Activated CD4-positive, alpha-beta T cell treated with anti-CD3 and anti-CD28 coated beads, Interleukin-2, amount 10 ng/mL, durations not matched to agents 7 days and 5 days (primary cell): ENCODE measurements at regions not wholly inside any gene's neighbourhood (a gene's known extent, or its start where the extent isn't known, plus 50 kb on each side); places are given as distances from the start of the nearest gene placed in this dataset.

ENCODE experiments used
- CTCF ChIA-PET: fragments of 350-600 bp; sonication (Branson Sonifier 250); formaldehyde crosslinking; loops from one replicate; lab custom pipeline; 2021; ENCODE audit warnings: antibody characterized with exemption; lab: Charles Lee
- POLR2A ChIA-PET: fragments of 350-600 bp; sonication (Branson Sonifier 250); formaldehyde crosslinking; loops from one replicate; lab custom pipeline; 2021; ENCODE audit warnings: antibody characterized with exemption; lab: Charles Lee
- DNase-seq: peaks from one replicate; pipeline ENCODE4 v3.0.0-alpha.2; 2020
- H3K27ac Mint-ChIP-seq: one replicate; pipeline ENCODE4 v1.8.0; 2021; ENCODE audit warnings: mild to moderate bottlenecking, moderate library complexity, mixed read lengths
- H3K27me3 Mint-ChIP-seq: one replicate; pipeline ENCODE4 v1.8.0; 2021; ENCODE audit warnings: mixed read lengths
- H3K36me3 Mint-ChIP-seq: one replicate; pipeline ENCODE4 v1.8.0; 2021; ENCODE audit warnings: low read depth, mixed read lengths
- H3K4me1 Mint-ChIP-seq: one replicate; pipeline ENCODE4 v1.8.0; 2021; ENCODE audit warnings: mixed read lengths
- H3K4me3 Mint-ChIP-seq: one replicate; pipeline ENCODE4 v1.8.0; 2021; ENCODE audit warnings: mild to moderate bottlenecking, moderate library complexity, mixed read lengths
- H3K9me3 Mint-ChIP-seq: one replicate; pipeline ENCODE4 v1.8.0; 2021; ENCODE audit warnings: mixed read lengths

- no peak overlapping the region for H3K27ac Mint-ChIP-seq
- no peaks in the 10 kb centered on the region for H3K36me3 Mint-ChIP-seq
- ChIA-PET POLR2A (no interaction called here), CTCF (no interaction called here)
- H3K4me1 Mint-ChIP-seq = no peaks in the 10 kb centered on the region
- no peak for DNase-seq
- H3K27me3 Mint-ChIP-seq = no peaks in the 10 kb centered on the region
- H3K9me3 Mint-ChIP-seq = no peaks in the 10 kb centered on the region
- no peak overlapping the region for H3K4me3 Mint-ChIP-seq
Observed at GRCh38 chr6:145420599-145420998, 314.7 kb downstream of the EPM2A start.

DNA sequence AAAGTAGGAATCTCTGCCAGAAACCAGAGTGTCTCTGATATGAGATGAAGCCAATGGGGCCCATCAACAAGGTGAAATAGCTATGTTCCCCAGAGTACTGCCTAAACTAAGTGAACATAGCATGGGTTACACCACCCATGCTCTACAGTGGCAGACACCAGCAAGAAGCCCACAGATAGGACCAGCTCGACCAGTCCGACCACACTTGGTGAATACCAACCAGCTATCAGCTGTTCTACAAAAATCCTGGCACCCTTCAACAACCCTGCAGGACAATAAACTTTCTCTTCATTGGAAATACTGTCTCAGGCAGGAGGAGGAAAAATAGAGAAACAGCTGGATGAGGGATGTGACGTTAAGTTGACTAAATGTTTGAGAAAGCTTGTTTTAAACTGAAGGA is 311.4 kb downstream of the EPM2A start:
- ChIA-PET POLR2A (no interaction called here), CTCF (no interaction called here)
- DNase-seq = no peak
- Mint-ChIP-seq H3K4me1 (no peaks in the 10 kb centered on the region), H3K36me3 (no peaks in the 10 kb centered on the region), H3K27ac (no peak overlapping the region), H3K4me3 (no peak overlapping the region), H3K27me3 (no peaks in the 10 kb centered on the region), H3K9me3 (no peaks in the 10 kb centered on the region)

DNA sequence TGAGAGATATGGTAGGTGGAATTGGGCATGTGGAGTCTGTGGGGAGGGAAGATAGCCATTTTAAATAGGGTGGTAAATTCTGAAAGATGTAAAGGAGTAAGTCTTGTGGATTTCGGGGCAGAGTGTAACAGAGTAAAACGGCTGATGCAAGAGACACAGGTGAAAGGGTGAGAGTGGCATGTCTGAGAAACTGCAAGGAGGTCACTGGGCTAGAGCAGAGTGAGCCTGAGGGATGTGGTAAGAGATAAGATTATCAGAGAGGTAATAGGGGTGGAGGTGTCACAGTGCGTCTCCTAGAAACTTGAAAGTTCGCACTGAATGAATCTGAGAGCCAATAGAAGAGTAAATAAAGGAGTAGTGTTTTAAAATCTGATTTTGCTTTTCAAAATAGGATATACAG is 308.1 kb downstream of the EPM2A start:
- Mint-ChIP-seq H3K4me1 (no peaks in the 10 kb centered on the region), H3K36me3 (no peaks in the 10 kb centered on the region), H3K27me3 (no peaks in the 10 kb centered on the region), H3K9me3 (no peaks in the 10 kb centered on the region), H3K27ac (no peak overlapping the region), H3K4me3 (no peak overlapping the region)
- POLR2A ChIA-PET = no interaction called here
- DNase-seq = no peak
- CTCF ChIA-PET = no interaction called here

DNA sequence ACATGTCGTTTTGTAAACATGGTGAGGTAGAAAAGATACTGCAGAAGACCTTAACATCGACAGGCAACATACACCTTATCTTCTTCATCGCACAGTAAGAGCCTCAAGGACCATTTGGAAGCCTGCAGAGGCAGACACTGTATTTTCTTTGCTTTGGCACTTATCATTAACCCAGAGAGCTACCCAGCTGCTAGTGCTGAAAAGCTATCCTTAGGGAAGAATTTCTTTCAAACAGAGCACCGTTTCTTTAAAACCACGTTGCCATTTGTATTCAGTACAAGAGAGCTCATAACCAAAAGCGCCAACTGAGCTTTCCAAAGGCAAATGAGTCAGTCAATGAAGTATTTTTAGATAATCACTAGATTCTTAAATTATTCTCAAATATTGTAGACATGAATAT is 306.6 kb downstream of the EPM2A start:
- H3K27ac Mint-ChIP-seq = no peak overlapping the region
- DNase-seq = no peak
- ChIA-PET POLR2A (no interaction called here), CTCF (no interaction called here)
- no peak overlapping the region for H3K4me3 Mint-ChIP-seq
- no peaks in the 10 kb centered on the region for H3K36me3 Mint-ChIP-seq
- no peaks in the 10 kb centered on the region for H3K4me1 Mint-ChIP-seq
- no peaks in the 10 kb centered on the region for H3K9me3 Mint-ChIP-seq
- no peaks in the 10 kb centered on the region for H3K27me3 Mint-ChIP-seq

DNA sequence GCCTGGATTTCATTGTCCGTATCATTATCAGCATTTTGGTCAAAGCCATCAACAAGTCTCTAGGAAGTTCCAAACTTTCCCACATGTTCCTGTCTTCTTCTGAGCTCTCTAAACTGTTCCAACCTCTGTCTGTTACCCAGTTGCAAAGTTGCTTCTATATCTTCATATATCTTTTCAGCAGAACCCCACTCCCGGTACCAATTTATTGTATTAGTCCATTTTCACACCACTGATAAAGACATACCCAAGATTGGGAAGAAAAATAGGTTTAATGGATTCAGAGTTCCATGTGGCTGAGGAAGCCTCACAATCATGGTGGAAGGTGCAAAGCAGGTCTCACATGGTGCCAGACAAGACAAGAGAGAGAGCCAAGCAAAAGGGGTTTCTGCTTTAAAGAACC is 293.2 kb downstream of the EPM2A start:
- Mint-ChIP-seq H3K4me1 (no peaks in the 10 kb centered on the region), H3K9me3 (peaks cover 31% of the 10 kb centered on the region), H3K27me3 (no peaks in the 10 kb centered on the region), H3K36me3 (no peaks in the 10 kb centered on the region), H3K27ac (no peak overlapping the region), H3K4me3 (no peak overlapping the region)
- CTCF ChIA-PET = no interaction called here
- POLR2A ChIA-PET = no interaction called here
- DNase-seq = no peak

DNA sequence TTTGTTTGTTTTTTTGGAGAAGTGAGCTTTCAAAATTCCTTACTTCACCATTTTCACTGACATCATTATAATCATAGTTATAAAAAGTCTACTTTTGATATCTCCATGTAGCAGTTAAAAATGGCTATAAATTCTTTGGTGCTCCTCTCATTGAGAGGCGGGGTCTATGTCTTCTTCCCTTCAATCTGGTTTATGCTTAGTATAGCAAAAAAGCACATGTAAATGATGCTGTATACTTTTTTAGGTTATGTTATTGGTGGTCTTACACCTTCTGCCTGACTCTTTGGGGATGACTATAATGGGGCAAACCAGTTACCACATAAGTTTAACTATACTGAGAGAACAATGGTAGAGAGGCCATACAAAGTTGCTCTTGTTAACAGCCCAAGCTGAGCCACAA is 289.6 kb downstream of the EPM2A start:
- Mint-ChIP-seq H3K9me3 (peaks cover 30% of the 10 kb centered on the region), H3K4me3 (no peak overlapping the region), H3K27me3 (no peaks in the 10 kb centered on the region), H3K27ac (no peak overlapping the region), H3K4me1 (no peaks in the 10 kb centered on the region), H3K36me3 (no peaks in the 10 kb centered on the region)
- POLR2A ChIA-PET = no interaction called here
- CTCF ChIA-PET = no interaction called here
- no peak for DNase-seq

- no peaks in the 10 kb centered on the region for H3K36me3 Mint-ChIP-seq
- POLR2A ChIA-PET = no interaction called here
- H3K27ac Mint-ChIP-seq = no peak overlapping the region
- peaks cover 9% of the 10 kb centered on the region for H3K9me3 Mint-ChIP-seq
- H3K4me1 Mint-ChIP-seq = no peaks in the 10 kb centered on the region
- CTCF ChIA-PET = no interaction called here
- H3K4me3 Mint-ChIP-seq = no peak overlapping the region
- H3K27me3 Mint-ChIP-seq = no peaks in the 10 kb centered on the region
- no peak for DNase-seq
Observed at GRCh38 chr6:145451029-145451428, 284.3 kb downstream of the EPM2A start.

- Mint-ChIP-seq H3K9me3 (no peaks in the 10 kb centered on the region), H3K27ac (no peak overlapping the region), H3K4me3 (no peak overlapping the region), H3K27me3 (no peaks in the 10 kb centered on the region), H3K4me1 (no peaks in the 10 kb centered on the region), H3K36me3 (no peaks in the 10 kb centered on the region)
- CTCF ChIA-PET = no interaction called here
- POLR2A ChIA-PET = no interaction called here
- DNase-seq = no peak
Observed at GRCh38 chr6:145453376-145453775, 281.9 kb downstream of the EPM2A start.

- ChIA-PET POLR2A (no interaction called here), CTCF (no interaction called here)
- no peaks in the 10 kb centered on the region for H3K9me3 Mint-ChIP-seq
- H3K4me3 Mint-ChIP-seq = no peak overlapping the region
- no peaks in the 10 kb centered on the region for H3K4me1 Mint-ChIP-seq
- no peaks in the 10 kb centered on the region for H3K27me3 Mint-ChIP-seq
- no peaks in the 10 kb centered on the region for H3K36me3 Mint-ChIP-seq
- H3K27ac Mint-ChIP-seq = no peak overlapping the region
- no peak for DNase-seq
Observed at GRCh38 chr6:145454006-145454405, 281.3 kb downstream of the EPM2A start.

DNA sequence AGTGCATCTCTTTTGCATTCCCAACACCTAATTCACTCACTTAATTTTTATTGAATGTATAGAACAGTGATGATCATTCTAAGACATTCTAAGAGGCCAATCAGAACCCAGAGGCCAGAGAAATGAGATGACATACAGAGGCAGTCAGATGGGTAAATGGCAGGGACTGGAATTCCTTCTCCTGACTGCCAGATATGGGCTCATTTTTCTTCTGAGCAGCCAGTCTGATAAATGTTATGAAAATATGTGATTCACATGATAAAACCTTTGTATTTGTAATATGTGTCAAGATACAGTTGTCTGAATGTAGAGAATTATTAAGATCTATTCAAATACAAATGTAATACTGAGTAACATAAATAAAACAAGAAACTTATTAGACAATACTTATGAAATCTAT is 277.8 kb downstream of the EPM2A start:
- Mint-ChIP-seq H3K27me3 (no peaks in the 10 kb centered on the region), H3K4me1 (no peaks in the 10 kb centered on the region), H3K36me3 (no peaks in the 10 kb centered on the region), H3K4me3 (no peak overlapping the region), H3K9me3 (no peaks in the 10 kb centered on the region), H3K27ac (no peak overlapping the region)
- DNase-seq = no peak
- CTCF ChIA-PET = no interaction called here
- POLR2A ChIA-PET = no interaction called here

DNA sequence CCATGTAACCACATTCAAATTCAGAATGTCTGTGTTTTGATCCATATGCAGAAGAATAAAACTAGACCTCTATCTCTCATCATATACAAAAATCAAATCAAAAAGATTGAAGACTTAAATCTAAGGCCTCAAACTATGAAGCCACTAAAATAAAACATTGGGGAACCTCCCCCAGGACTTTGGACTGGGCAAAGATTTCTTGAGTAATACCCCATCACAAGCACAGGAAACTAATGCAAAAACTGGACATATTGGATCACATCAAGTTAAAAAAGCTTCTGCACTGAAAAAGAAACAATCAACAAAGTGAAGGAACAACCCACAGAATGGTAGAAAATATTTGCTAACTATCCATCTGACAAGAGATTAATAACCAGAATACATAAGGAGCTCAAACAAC is 266.8 kb downstream of the EPM2A start:
- ChIA-PET CTCF (no interaction called here), POLR2A (no interaction called here)
- DNase-seq = no peak
- Mint-ChIP-seq H3K27me3 (no peaks in the 10 kb centered on the region), H3K4me3 (no peak overlapping the region), H3K27ac (no peak overlapping the region), H3K4me1 (no peaks in the 10 kb centered on the region), H3K36me3 (no peaks in the 10 kb centered on the region), H3K9me3 (peaks cover 4% of the 10 kb centered on the region)

DNA sequence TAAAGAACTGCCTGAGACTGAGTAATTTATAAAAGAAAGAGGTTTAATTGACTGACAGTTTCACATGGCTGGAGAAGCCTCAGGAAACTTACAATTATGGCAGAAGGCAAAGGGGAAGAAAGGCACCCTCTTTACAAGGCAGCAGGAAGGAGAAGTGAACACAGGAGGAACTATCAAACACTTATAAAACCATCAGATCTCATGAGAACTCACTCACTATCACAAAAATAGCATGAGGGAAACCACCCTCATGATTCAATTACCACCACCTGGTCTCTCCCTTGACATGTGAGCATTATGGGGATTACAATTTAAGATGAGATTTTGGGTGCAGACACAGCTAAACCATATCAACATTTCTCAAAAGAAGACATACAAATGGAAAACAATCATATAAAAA is 266.3 kb downstream of the EPM2A start:
- ChIA-PET POLR2A (no interaction called here), CTCF (no interaction called here)
- Mint-ChIP-seq H3K9me3 (peaks cover 4% of the 10 kb centered on the region), H3K4me3 (no peak overlapping the region), H3K27ac (no peak overlapping the region), H3K36me3 (no peaks in the 10 kb centered on the region), H3K4me1 (no peaks in the 10 kb centered on the region), H3K27me3 (no peaks in the 10 kb centered on the region)
- no peak for DNase-seq

DNA sequence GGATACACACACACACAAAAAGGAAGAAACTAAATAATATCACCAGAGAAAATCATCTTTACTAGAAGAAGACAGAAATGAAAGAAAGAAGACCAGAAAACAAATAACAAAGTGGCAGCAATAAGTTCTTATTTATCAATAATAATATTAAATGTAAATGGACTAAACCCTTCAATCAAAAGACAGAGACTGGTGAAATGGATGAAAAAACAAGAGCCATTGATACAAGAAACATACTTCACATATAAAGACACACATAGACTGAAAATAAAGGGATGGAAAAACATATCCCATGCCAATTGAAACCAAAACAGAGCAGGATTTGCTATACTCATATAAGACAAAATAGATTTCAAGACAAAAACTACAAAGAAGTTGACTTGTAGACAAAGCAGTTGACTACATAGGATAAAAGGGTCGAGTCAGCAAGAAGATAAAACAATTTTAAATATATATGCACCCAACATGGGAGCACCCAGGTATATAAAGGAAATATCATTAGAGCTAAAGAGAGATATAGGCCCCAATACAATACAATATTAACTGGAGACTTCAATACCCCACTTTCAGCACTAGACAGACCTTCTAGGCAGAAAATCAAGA is 259.4 kb downstream of the EPM2A start:
- no peaks in the 10 kb centered on the region for H3K27me3 Mint-ChIP-seq
- DNase-seq = no peak
- ChIA-PET POLR2A (no interaction called here), CTCF (no interaction called here)
- peaks cover 15% of the 10 kb centered on the region for H3K9me3 Mint-ChIP-seq
- no peaks in the 10 kb centered on the region for H3K36me3 Mint-ChIP-seq
- no peaks in the 10 kb centered on the region for H3K4me1 Mint-ChIP-seq
- H3K27ac Mint-ChIP-seq = no peak overlapping the region
- no peak overlapping the region for H3K4me3 Mint-ChIP-seq

DNA sequence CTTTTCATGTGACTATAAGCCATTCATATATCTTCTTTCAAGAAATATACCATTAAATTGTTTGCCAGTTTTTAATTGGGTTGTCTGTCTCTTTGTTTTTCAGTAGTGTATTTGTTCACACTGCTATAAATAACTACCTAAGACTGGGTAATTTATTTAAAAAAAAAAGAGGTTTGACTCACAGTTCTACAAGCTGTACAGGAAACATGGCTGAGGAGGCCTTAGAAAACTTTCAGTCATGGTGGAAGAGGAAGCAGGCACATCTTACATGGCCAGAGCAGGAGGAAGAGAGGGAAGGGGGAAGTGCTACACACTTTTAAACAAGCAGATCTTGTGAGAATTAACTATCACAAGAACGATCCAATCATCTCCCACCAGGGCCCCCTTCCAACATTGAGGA is 255.3 kb downstream of the EPM2A start:
- ChIA-PET CTCF (no interaction called here), POLR2A (no interaction called here)
- Mint-ChIP-seq H3K4me1 (no peaks in the 10 kb centered on the region), H3K36me3 (no peaks in the 10 kb centered on the region), H3K27ac (no peak overlapping the region), H3K27me3 (no peaks in the 10 kb centered on the region), H3K9me3 (peaks cover 5% of the 10 kb centered on the region), H3K4me3 (no peak overlapping the region)
- no peak for DNase-seq
